ENCODE measurements at regions not wholly inside any gene's neighbourhood (a gene's known extent, or its start where the extent isn't known, plus 50 kb on each side); places are given as distances from the start of the nearest gene placed in this dataset.

GRCh38 chr21:18164483-18164882, 80.2 kb upstream of the CHODL start:
- no peak overlapping the region for H3K27ac ChIP-seq (ENCODE audit: extremely low read depth, low read depth, low read length)
- no peak overlapping the region for H3K4me3 ChIP-seq (ENCODE audit: low read depth, low read length)
- H3K36me3 ChIP-seq (ENCODE audit: control insufficient read depth in 2 of 2, insufficient read depth in 1 of 2, low read length in 2 of 2) = no peaks in the 10 kb centered on the region
- TF ChIP-seq ZNF394 (tag by site-specific recombination; IDR thresholded peaks at IDR 0.05; ENCODE audit: borderline replicate concordance) = no peak
- no peak for TF ChIP-seq PRDM6 (tag by site-specific recombination; IDR thresholded peaks at IDR 0.05)
- no peak for TF ChIP-seq ZNF280D (tag by site-specific recombination; IDR thresholded peaks at IDR 0.05)
- no peak for TF ChIP-seq PRDM1 (tag by site-specific recombination; IDR thresholded peaks at IDR 0.05)
- no peak for TF ChIP-seq ZNF610 (tag by site-specific recombination; IDR thresholded peaks at IDR 0.05; ENCODE audit: borderline replicate concordance)
- TF ChIP-seq CTCF (tag by site-specific recombination; IDR thresholded peaks at IDR 0.05) = no peak
- TF ChIP-seq ZNF341 (tag by site-specific recombination; IDR thresholded peaks at IDR 0.05; ENCODE audit: low read depth) = no peak
- no peak for TF ChIP-seq ZNF140 (tag by site-specific recombination; IDR thresholded peaks at IDR 0.05)
- TF ChIP-seq ZNF350 (tag by site-specific recombination; IDR thresholded peaks at IDR 0.05) = no peak
- POLR2A ChIA-PET = no interaction called here
- CTCF ChIA-PET = interaction anchor here (0.9 kb wide), 1 partner anchor 123 kb away, joined by 5 read pairs; no protein-coding TSS in a partner anchor
- H3K4me1 ChIP-seq (ENCODE audit: control insufficient read depth, insufficient read depth, low read length) = no peaks in the 10 kb centered on the region
- no peaks in the 10 kb centered on the region for H3K9me3 ChIP-seq (ENCODE audit: control insufficient read depth, insufficient read depth, low read depth, low read length)

DNA sequence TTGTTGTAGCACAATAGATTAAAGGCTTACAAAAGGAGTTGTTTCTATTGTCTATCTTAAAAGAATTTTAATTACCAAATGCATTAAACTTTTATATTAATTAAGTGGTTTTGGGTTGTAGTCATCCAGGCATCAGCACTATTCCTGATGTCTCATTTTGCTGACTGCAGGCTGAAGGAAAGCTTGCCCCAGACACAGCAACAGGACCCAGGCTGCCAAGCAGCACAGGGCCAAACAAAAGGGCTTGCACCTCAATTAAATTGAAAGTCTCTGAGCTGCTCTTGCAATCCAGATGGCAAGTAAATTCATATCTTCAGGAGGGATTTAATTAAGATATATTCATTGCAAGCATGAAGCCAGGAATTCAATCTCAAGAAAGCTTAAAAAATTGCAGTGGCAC, 80.7 kb upstream of the CHODL start:
- Histone ChIP-seq H3K4me1 (ENCODE audit: control insufficient read depth, insufficient read depth, low read length) (no peaks in the 10 kb centered on the region), H3K9me3 (ENCODE audit: control insufficient read depth, insufficient read depth, low read depth, low read length) (no peaks in the 10 kb centered on the region), H3K36me3 (ENCODE audit: control insufficient read depth in 2 of 2, insufficient read depth in 1 of 2, low read length in 2 of 2) (no peaks in the 10 kb centered on the region), H3K27ac (ENCODE audit: extremely low read depth, low read depth, low read length) (no peak overlapping the region), H3K4me3 (ENCODE audit: low read depth, low read length) (no peak overlapping the region)
- ChIA-PET POLR2A (no interaction called here), CTCF (interaction anchor here (0.9 to 1.1 kb wide), 2 partner anchors 41 to 123 kb away, joined by 4 to 5 read pairs; no protein-coding TSS in a partner anchor)
- no peak for TF ChIP-seq HOXD13 (CRISPR knock-in tag; IDR thresholded peaks at IDR 0.05; ENCODE audit: borderline replicate concordance)
- no peak for TF ChIP-seq SP3 (tag by site-specific recombination; IDR thresholded peaks at IDR 0.05)
- TF ChIP-seq GLI2 (tag by site-specific recombination; IDR thresholded peaks at IDR 0.05; ENCODE audit: borderline replicate concordance, low read depth) = no peak
- TF ChIP-seq ZNF837 (tag by site-specific recombination; IDR thresholded peaks at IDR 0.05) = no peak
- TF ChIP-seq ZNF302 (tag by site-specific recombination; IDR thresholded peaks at IDR 0.05; ENCODE audit: low read depth) = no peak
- TF ChIP-seq ZNF423 (tag by site-specific recombination; IDR thresholded peaks at IDR 0.05) = no peak
- TF ChIP-seq ZNF639 (tag by site-specific recombination; IDR thresholded peaks at IDR 0.05) = no peak
- TF ChIP-seq ZBTB17 (tag by site-specific recombination; IDR thresholded peaks at IDR 0.05) = no peak
- no peak for TF ChIP-seq ZNF776 (tag by site-specific recombination; IDR thresholded peaks at IDR 0.05; ENCODE audit: borderline replicate concordance)
